Gastrocnemius medialis (tissue), 4 donors: ENCODE measurements at regions not wholly inside any gene's neighbourhood (a gene's known extent, or its start where the extent isn't known, plus 50 kb on each side); places are given as distances from the start of the nearest gene placed in this dataset.

ENCODE experiments used
- ATAC-seq, 2 donors: fragments of 150-250 bp; one replicate each; pipeline ENCODE4 v1.9.1; 2016
- DNase-seq, 2 donors: peaks; one replicate each; pipeline ENCODE4 v3.0.0-alpha.2; 2019
- H3K27ac ChIP-seq, 4 donors: fragments of 200-600 bp; sonication (generic); 1 replicate in 1 of 4; 2 replicates in 3 of 4; pipeline ENCODE4 v1.5.1; 2016 to 2018; ENCODE audit warnings: mild to moderate bottlenecking in 2 of 4, moderate library complexity in 1 of 4
- H3K27me3 ChIP-seq, 3 donors: fragments of 200-600 bp; sonication (generic) in 2 of 3; 1 replicate in 1 of 3; 2 replicates in 2 of 3; pipeline versions ENCODE4 v1.5.1 to v1.6.0; 2016 to 2019; ENCODE audit warnings: mild to moderate bottlenecking in 1 of 3, moderate library complexity in 1 of 3
- H3K36me3 ChIP-seq, 2 donors: fragments of 200-600 bp; sonication (generic) in 1 of 2; one replicate each; pipeline ENCODE4 v1.5.1; 2017 to 2018
- H3K4me1 ChIP-seq, 2 donors: fragments of 200-600 bp; sonication (generic) in 1 of 2; one replicate each; pipeline ENCODE4 v1.5.1; 2016 to 2017; ENCODE audit warnings: mild to moderate bottlenecking in 2 of 2
- H3K4me3 ChIP-seq, 4 donors: fragments of 200-600 bp; sonication (generic) in 3 of 4; 1 replicate in 1 of 4; 2 replicates in 3 of 4; pipeline ENCODE4 v1.5.1; 2016 to 2019; ENCODE audit warnings: mild to moderate bottlenecking in 2 of 4
- H3K9me3 ChIP-seq, 3 donors: fragments of 200-600 bp; sonication (generic) in 2 of 3; 1 replicate in 1 of 3; 2 replicates in 2 of 3; pipeline ENCODE4 v1.5.1; 2016 to 2019
- CTCF ChIP-seq, 5 experiments: fragments of 450-650 bp in 3 of 5; fragments of 200-600 bp in 2 of 5; sonication (generic) in 2 of 5; IDR thresholded peaks in 4 of 5; conservative IDR thresholded peaks in 1 of 5; 1 replicate in 4 of 5; 2 replicates in 1 of 5; pipeline ENCODE4 v1.5.1; 2016 to 2019; ENCODE audit warnings: antibody characterized with exemption in 5 of 5, mild to moderate bottlenecking in 3 of 5, moderate library complexity in 3 of 5
- POLR2A ChIP-seq, 2 donors: fragments of 450-650 bp; IDR thresholded peaks; one replicate each; pipeline ENCODE4 v1.6.1; 2017; ENCODE audit warnings: antibody characterized with exemption in 2 of 2, mild to moderate bottlenecking in 2 of 2, moderate library complexity in 2 of 2
- in situ Hi-C, 4 donors: fragments of 200-750 bp; cut with MboI; loops; one replicate each; pipeline versions ENCODE4 v1.15.0 to v1.8.0; 2017; ENCODE audit warnings: low sequenced_read_pairs in 4 of 4
- intact Hi-C: fragments of 100-400 bp; cut with DNase I; formaldehyde crosslinking; loops from one replicate; pipeline ENCODE4 v1.15.1; 2023; ENCODE audit warnings: low total_unique reads

- TF ChIP-seq CTCF (IDR thresholded peaks at IDR 0.05 in 4 of 5, conservative IDR thresholded peaks at IDR 0.05 in 1 of 5) (no peak), POLR2A (IDR thresholded peaks at IDR 0.05) (no peak)
- in situ Hi-C loops = no loop called here
- no peak overlapping the region for H3K4me3 ChIP-seq
- no peaks in the 10 kb centered on the region for H3K36me3 ChIP-seq
- H3K9me3 ChIP-seq = no peaks in the 10 kb centered on the region
- intact Hi-C loops = no loop called here
- ATAC-seq = no peak
- DNase-seq = no peak
- no peaks in the 10 kb centered on the region for H3K4me1 ChIP-seq
- H3K27me3 ChIP-seq = no peaks in the 10 kb centered on the region
- H3K27ac ChIP-seq = no peak overlapping the region
These were observed 331.5 kb downstream of the PIK3R1 start for GRCh38 chr5:68547056-68547455.

GRCh38 chr5:68547622-68548021 is 332.1 kb downstream of the PIK3R1 start:
- DNase-seq (no peak), ATAC-seq (no peak)
- in situ Hi-C loops = no loop called here
- Histone ChIP-seq H3K9me3 (no peaks in the 10 kb centered on the region), H3K27ac (no peak overlapping the region), H3K4me3 (no peak overlapping the region), H3K36me3 (no peaks in the 10 kb centered on the region), H3K27me3 (no peaks in the 10 kb centered on the region), H3K4me1 (no peaks in the 10 kb centered on the region)
- TF ChIP-seq CTCF (IDR thresholded peaks at IDR 0.05 in 4 of 5, conservative IDR thresholded peaks at IDR 0.05 in 1 of 5) (no peak), POLR2A (IDR thresholded peaks at IDR 0.05) (no peak)
- intact Hi-C loops = no loop called here

- no peak for TF ChIP-seq POLR2A (IDR thresholded peaks at IDR 0.05)
- in situ Hi-C loops (no loop called here), intact Hi-C loops (no loop called here)
- Histone ChIP-seq H3K27ac (no peak overlapping the region), H3K9me3 (no peaks in the 10 kb centered on the region), H3K36me3 (no peaks in the 10 kb centered on the region), H3K27me3 (no peaks in the 10 kb centered on the region), H3K4me1 (no peaks in the 10 kb centered on the region), H3K4me3 (no peak overlapping the region)
- DNase-seq (no peak), ATAC-seq (no peak)
These were observed 333.6 kb downstream of the PIK3R1 start for GRCh38 chr5:68548959-68549676.

- ATAC-seq (no peak), DNase-seq (no peak)
- intact Hi-C loops = no loop called here
- Histone ChIP-seq H3K27ac (no peak overlapping the region), H3K9me3 (no peaks in the 10 kb centered on the region), H3K4me3 (no peak overlapping the region), H3K27me3 (no peaks in the 10 kb centered on the region), H3K4me1 (no peaks in the 10 kb centered on the region), H3K36me3 (no peaks in the 10 kb centered on the region)
- in situ Hi-C loops = no loop called here
- TF ChIP-seq POLR2A (IDR thresholded peaks at IDR 0.05) (no peak), CTCF (IDR thresholded peaks at IDR 0.05 in 4 of 5, conservative IDR thresholded peaks at IDR 0.05 in 1 of 5) (no peak)
These were observed 334.5 kb downstream of the PIK3R1 start for GRCh38 chr5:68550015-68550414.

- no peak for TF ChIP-seq POLR2A (IDR thresholded peaks at IDR 0.05)
- TF ChIP-seq CTCF (IDR thresholded peaks at IDR 0.05 in 4 of 5, conservative IDR thresholded peaks at IDR 0.05 in 1 of 5) = no peak
- Histone ChIP-seq H3K4me3 (no peak overlapping the region), H3K27ac (no peak overlapping the region), H3K4me1 (no peaks in the 10 kb centered on the region), H3K36me3 (no peaks in the 10 kb centered on the region), H3K9me3 (no peaks in the 10 kb centered on the region), H3K27me3 (no peaks in the 10 kb centered on the region)
- ATAC-seq (no peak), DNase-seq (no peak)
- intact Hi-C loops (no loop called here), in situ Hi-C loops (no loop called here)
These were observed 335.9 kb downstream of the PIK3R1 start for GRCh38 chr5:68551436-68551835.
